ENCODE measurements at regions not wholly inside any gene's neighbourhood (a gene's known extent, or its start where the extent isn't known, plus 50 kb on each side); places are given as distances from the start of the nearest gene placed in this dataset.
A peak's percentile ranks its signal among the peaks of the same experiment; 100 is the strongest.

- Histone ChIP-seq H3K9me3 (ENCODE audit: low read depth, low read length, poor library complexity, severe bottlenecking) (no peaks in the 10 kb centered on the region), H3K27ac (ENCODE audit: low read depth, low read length, poor library complexity, severe bottlenecking) (no peak overlapping the region), H3K4me1 (ENCODE audit: insufficient read depth, low read length, poor library complexity, severe bottlenecking) (no peaks in the 10 kb centered on the region), H3K4me3 (ENCODE audit: low read depth, low read length, poor library complexity, severe bottlenecking) (no peak overlapping the region), H3K36me3 (ENCODE audit: insufficient read depth, low read length, poor library complexity, severe bottlenecking) (no peaks in the 10 kb centered on the region), H3K27me3 (replicated peaks; ENCODE audit: insufficient read depth, low read depth, low read length, poor library complexity) (no peaks in the 10 kb centered on the region)
- no peak for DNase-seq (ENCODE audit: low spot score)
- no TSS peak for BruUV-seq (replicated peaks)
- CTCF ChIA-PET, result no interaction called here
- POLR2A ChIA-PET (ENCODE audit: low non-redundant PET), result no interaction called here
- TF ChIP-seq CTCF (conservative IDR thresholded peaks at IDR 0.05; ENCODE audit: low read depth, low read length) (peak; percentile 36; the same call in 1 of the 2 replicates), EZH2 (IDR thresholded peaks at IDR 0.05; ENCODE audit: borderline replicate concordance, low read depth, low read length, poor library complexity, severe bottlenecking) (no peak)
- intact Hi-C loops (cut with micrococcal nuclease; ENCODE audit: unreplicated experiment), result no loop called here
Measured at GRCh38 chr21:28235169-28235895, 757.3 kb downstream of the LTN1 start.

DNA sequence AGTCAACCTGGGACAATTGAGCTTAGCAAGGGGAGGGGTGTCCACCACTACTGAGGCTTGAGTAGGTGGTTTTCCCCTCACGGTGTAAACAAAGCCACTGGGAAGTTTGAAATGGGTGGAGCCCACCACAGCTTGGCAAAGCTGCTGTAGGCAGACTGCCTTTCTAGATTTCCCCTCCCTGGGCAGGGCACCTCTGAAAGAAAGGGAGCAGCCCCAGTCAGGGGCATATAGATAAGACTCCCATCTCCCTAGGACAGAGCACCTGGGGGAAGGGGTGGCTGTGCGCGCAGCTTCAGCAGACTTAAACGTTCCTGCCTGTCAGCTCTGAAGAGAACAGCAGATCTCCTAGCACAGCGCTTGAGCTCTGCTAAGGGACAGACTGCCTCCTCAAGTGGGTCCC, 758.4 kb downstream of the LTN1 start:
- no TSS peak for BruUV-seq (replicated peaks)
- ChIA-PET CTCF (no interaction called here), POLR2A (ENCODE audit: low non-redundant PET) (no interaction called here)
- DNase-seq (ENCODE audit: low spot score), result no peak
- intact Hi-C loops (cut with micrococcal nuclease; ENCODE audit: unreplicated experiment), result no loop called here
- no peak overlapping the region for H3K27ac ChIP-seq (ENCODE audit: low read depth, low read length, poor library complexity, severe bottlenecking)
- no peaks in the 10 kb centered on the region for H3K36me3 ChIP-seq (ENCODE audit: insufficient read depth, low read length, poor library complexity, severe bottlenecking)
- H3K4me1 ChIP-seq (ENCODE audit: insufficient read depth, low read length, poor library complexity, severe bottlenecking), result no peaks in the 10 kb centered on the region
- H3K27me3 ChIP-seq (replicated peaks; ENCODE audit: insufficient read depth, low read depth, low read length, poor library complexity), result no peaks in the 10 kb centered on the region
- no peaks in the 10 kb centered on the region for H3K9me3 ChIP-seq (ENCODE audit: low read depth, low read length, poor library complexity, severe bottlenecking)
- TF ChIP-seq EZH2 (IDR thresholded peaks at IDR 0.05; ENCODE audit: borderline replicate concordance, low read depth, low read length, poor library complexity, severe bottlenecking), result no peak
- no peak overlapping the region for H3K4me3 ChIP-seq (ENCODE audit: low read depth, low read length, poor library complexity, severe bottlenecking)

DNA sequence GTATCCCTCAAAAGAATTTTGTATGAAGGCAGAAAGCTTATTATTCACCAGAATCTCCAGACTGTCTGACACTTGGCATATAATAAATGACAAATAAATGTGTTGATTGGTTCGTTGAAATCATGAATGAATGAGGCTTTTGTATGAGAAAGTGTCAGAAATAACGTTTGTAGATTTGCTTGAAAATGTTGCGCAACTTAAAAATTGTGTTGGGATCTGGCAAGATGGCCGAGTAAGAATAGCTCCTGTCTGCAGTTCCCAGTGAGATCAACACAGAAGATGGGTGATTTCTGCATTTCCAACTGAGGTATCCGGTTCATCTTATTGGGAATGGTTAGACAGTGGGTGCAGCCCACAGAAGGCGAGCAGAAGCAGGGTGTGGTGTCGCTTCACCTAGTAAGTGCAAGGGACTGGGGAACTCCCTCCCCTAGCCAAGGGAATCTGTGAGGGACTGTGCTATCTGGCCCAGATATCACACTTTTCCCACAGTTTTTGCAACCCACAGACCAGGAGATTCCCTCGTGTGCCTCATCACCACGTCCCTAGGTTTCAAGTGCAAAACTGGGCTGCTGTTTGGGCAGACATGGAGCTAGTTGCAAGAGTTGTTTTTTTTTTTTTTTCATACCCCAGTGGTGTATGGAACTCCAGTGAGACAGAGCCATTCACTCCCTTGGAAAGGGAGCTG, 759.0 kb downstream of the LTN1 start:
- no peak for DNase-seq (ENCODE audit: low spot score)
- H3K4me1 ChIP-seq (ENCODE audit: insufficient read depth, low read length, poor library complexity, severe bottlenecking), result no peaks in the 10 kb centered on the region
- no peak overlapping the region for H3K27ac ChIP-seq (ENCODE audit: low read depth, low read length, poor library complexity, severe bottlenecking)
- H3K9me3 ChIP-seq (ENCODE audit: low read depth, low read length, poor library complexity, severe bottlenecking), result no peaks in the 10 kb centered on the region
- no TSS peak for BruUV-seq (replicated peaks)
- H3K27me3 ChIP-seq (replicated peaks; ENCODE audit: insufficient read depth, low read depth, low read length, poor library complexity), result no peaks in the 10 kb centered on the region
- no peaks in the 10 kb centered on the region for H3K36me3 ChIP-seq (ENCODE audit: insufficient read depth, low read length, poor library complexity, severe bottlenecking)
- no peak overlapping the region for H3K4me3 ChIP-seq (ENCODE audit: low read depth, low read length, poor library complexity, severe bottlenecking)
- POLR2A ChIA-PET (ENCODE audit: low non-redundant PET), result no interaction called here
- TF ChIP-seq EZH2 (IDR thresholded peaks at IDR 0.05; ENCODE audit: borderline replicate concordance, low read depth, low read length, poor library complexity, severe bottlenecking), result no peak
- no peak for TF ChIP-seq CTCF (conservative IDR thresholded peaks at IDR 0.05; ENCODE audit: low read depth, low read length)
- CTCF ChIA-PET, result no interaction called here
- intact Hi-C loops (cut with micrococcal nuclease; ENCODE audit: unreplicated experiment), result no loop called here

Measured in A673 (cell line).